Endothelial cell of umbilical vein (primary cell): ENCODE measurements at regions not wholly inside any gene's neighbourhood (a gene's known extent, or its start where the extent isn't known, plus 50 kb on each side); places are given as distances from the start of the nearest gene placed in this dataset.

Experiments used
- CTCF ChIP-seq, 2 donors: IDR thresholded peaks; 1 replicate in 1 of 2; 2 replicates in 1 of 2; pipeline ENCODE4 v1.5.1; 2011; ENCODE audit warnings: low read length in 2 of 2, mild to moderate bottlenecking in 2 of 2, moderate library complexity in 2 of 2, control low read depth in 1 of 2, inconsistent platforms in 1 of 2, low read depth in 1 of 2; ENCODE audit not compliant: insufficient read depth in 1 of 2; ENCODE audit errors: extremely low read depth in 1 of 2
- EZH2 ChIP-seq: IDR thresholded peaks from 2 replicates; pipeline ENCODE4 v1.6.1; 2012; ENCODE audit warnings: borderline replicate concordance, low read depth, mild to moderate bottlenecking, moderate library complexity, low read length, inconsistent platforms; ENCODE audit not compliant: severe bottlenecking
- MAX ChIP-seq: IDR thresholded peaks from 2 replicates; pipeline ENCODE4 v1.6.1; 2011; ENCODE audit not compliant: insufficient read depth, insufficient read length
- MYC ChIP-seq: IDR thresholded peaks from one replicate; pipeline ENCODE4 v1.6.1; 2011; ENCODE audit warnings: mild to moderate bottlenecking, low read depth, low read length
- POLR2A ChIP-seq: IDR thresholded peaks from 2 replicates; pipeline ENCODE4 v1.6.1; 2012; ENCODE audit warnings: low read depth, mild to moderate bottlenecking, control low read depth, low read length
- POLR2AphosphoS5 ChIP-seq: IDR thresholded peaks from 2 replicates; pipeline ENCODE4 v1.6.1; 2012; ENCODE audit warnings: low read depth, mild to moderate bottlenecking, control low read depth, low read length, moderate library complexity; ENCODE audit not compliant: insufficient read depth

- TF ChIP-seq CTCF (IDR thresholded peaks at IDR 0.05; ENCODE audit: extremely low read depth in 1 of 2, insufficient read depth in 1 of 2, low read depth in 1 of 2, low read length in 2 of 2) (no peak), MYC (no peak), EZH2 (no peak), MAX (no peak), POLR2AphosphoS5 (no peak), POLR2A (no peak)
Measured at GRCh38 chr13:77832339-77833100, 86.1 kb downstream of the EDNRB start.
